HFF-Myc (cell line): ENCODE measurements at regions not wholly inside any gene's neighbourhood (a gene's known extent, or its start where the extent isn't known, plus 50 kb on each side); places are given as distances from the start of the nearest gene placed in this dataset.

Source experiments
- DNase-seq: peaks from one replicate; pipeline ENCODE4 v3.0.0-alpha.2; 2011; ENCODE audit warnings: low read depth; ENCODE audit errors: extremely low read depth
- H3K4me3 ChIP-seq: replicated peaks from 2 replicates; pipeline ENCODE4 v1.5.1; 2011; ENCODE audit warnings: low read depth, mild to moderate bottlenecking, control low read depth, low read length
- TF ChIP-seq, protein P1 (sequence below): IDR thresholded peaks from 2 replicates; pipeline ENCODE4 v1.5.1; 2012; ENCODE audit warnings: mild to moderate bottlenecking, low read depth, low read length, control low read depth; ENCODE audit errors: missing control alignments

DNA sequence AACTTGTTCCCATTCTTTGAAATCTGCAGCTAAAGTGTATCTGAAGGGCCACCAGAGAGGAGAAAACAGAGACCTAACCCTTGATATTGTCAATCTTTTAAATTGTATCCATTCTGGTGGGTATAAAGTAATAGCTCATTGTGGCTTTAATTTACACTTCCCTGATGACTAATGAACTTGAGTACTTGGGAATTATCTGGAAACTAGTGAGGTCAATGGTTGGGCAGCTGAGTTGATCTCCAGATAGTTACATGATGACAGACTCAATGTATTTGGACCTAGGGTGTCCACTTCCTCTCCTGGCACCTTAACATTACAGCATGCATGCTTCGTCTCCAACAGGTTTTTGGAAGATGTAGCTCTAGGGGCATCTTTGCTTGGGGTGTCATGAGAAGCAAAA lies 195.2 kb downstream of the PDCD6IP start:
- TF ChIP-seq, protein P1, sequence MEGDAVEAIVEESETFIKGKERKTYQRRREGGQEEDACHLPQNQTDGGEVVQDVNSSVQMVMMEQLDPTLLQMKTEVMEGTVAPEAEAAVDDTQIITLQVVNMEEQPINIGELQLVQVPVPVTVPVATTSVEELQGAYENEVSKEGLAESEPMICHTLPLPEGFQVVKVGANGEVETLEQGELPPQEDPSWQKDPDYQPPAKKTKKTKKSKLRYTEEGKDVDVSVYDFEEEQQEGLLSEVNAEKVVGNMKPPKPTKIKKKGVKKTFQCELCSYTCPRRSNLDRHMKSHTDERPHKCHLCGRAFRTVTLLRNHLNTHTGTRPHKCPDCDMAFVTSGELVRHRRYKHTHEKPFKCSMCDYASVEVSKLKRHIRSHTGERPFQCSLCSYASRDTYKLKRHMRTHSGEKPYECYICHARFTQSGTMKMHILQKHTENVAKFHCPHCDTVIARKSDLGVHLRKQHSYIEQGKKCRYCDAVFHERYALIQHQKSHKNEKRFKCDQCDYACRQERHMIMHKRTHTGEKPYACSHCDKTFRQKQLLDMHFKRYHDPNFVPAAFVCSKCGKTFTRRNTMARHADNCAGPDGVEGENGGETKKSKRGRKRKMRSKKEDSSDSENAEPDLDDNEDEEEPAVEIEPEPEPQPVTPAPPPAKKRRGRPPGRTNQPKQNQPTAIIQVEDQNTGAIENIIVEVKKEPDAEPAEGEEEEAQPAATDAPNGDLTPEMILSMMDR, result no peak
- DNase-seq, result no peak
- H3K4me3 ChIP-seq, result no peak overlapping the region

DNA sequence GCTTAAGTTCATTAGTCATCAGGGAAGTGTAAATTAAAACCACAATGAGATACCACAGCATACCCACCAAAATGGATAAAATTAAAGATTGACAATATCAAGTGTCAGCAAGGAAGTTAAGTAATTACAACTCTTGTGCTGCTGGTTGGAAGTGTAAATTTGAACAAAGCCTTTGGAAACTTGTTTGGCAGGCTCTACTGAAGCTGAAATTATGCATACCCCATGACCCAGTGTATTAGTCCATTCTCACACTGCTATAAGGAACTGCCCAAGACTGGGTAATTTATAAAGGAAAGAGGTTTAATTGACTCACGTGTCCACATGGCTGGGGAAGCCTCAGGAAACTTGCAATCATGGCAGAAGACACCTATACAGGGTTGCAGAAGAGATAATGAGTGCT lies 196.1 kb downstream of the PDCD6IP start:
- DNase-seq, result no peak
- H3K4me3 ChIP-seq, result no peak overlapping the region
- TF ChIP-seq, protein P1, result no peak

DNA sequence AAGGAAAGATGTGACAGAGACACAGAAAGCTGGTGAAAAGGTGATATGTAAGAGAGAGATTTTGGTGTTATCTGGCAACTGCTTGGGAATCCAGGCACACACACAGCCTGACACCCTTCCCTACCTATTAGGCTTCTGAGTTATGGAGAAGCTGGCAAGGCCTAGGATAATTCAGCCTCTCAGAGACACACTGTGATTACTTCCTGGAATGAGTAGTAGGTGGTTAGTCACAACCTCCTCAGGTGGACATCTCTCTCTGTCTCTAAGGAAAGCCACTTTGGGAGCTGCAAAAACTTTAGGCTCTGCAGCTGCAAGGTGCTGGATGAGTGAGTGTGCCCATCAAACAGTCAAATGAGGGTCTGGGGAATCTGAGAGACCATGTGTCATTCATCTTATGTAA lies 201.9 kb downstream of the PDCD6IP start:
- TF ChIP-seq, protein P1, result no peak
- DNase-seq, result no peak
- no peak overlapping the region for H3K4me3 ChIP-seq

DNA sequence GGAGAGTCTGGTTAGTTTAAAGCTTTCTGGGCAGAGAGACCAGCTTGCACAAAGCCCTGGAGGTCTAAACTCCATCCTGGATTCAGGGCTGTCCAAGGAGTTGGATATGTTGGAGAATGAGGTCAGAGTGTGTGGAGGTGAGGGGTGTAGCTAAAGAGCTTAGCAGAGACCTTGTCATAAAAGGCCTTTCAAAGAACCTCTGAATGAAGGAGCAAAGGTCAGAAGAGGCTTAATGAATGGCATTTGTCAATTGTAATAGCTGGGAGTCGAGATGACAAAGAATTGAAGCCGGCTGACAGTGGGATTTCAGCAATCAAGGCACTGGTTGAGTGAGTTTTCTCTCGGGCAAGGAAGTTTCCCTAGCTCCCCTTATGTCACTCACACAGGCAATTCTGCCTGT lies 202.6 kb downstream of the PDCD6IP start:
- no peak for DNase-seq
- no peak overlapping the region for H3K4me3 ChIP-seq
- TF ChIP-seq, protein P1, result no peak

DNA sequence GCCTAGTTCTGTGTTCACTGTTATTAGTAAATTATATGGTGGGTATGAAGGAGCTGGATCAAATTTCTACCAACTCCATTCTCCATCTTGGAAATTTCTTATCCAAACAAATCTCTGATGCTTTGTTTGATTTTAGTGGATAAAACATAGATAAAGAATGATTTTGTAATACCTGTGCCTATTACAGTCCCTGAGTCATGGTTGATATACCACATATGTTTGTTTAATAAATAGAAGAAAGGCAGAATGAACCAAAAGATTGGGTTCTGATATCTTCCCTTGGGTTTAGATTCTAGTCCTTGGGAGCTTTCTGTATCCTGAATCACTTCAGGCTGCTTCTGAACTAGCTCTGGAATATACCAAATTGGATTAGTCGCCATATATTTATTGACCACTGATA lies 203.6 kb downstream of the PDCD6IP start:
- H3K4me3 ChIP-seq, result no peak overlapping the region
- no peak for DNase-seq
- TF ChIP-seq, protein P1, result no peak

DNA sequence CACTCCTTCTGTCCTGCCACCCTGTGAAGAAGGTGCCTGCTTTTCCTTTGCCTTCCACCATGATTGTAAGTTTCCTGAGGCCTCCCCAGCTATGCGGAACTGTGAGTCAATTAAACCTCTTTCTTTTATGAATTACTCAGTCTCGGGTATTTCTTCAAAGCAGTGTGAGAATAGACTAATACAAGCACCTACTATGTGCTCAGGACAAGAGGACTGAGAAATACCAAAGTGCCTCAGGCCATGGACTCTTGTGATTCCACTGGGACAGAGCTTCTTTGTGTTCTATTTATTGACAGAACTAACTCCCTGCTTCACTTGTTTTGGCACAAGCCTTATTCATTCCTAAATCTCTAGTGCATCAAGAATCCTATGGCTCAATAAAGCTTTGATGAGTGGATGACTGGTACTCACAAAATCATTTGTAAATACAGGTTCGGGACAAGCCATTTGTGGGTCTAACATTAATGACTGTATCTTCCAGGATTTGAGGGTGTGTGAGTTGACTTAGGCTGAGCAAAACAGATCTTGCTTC lies 204.2 kb downstream of the PDCD6IP start:
- TF ChIP-seq, protein P1, result no peak
- DNase-seq, result no peak
- H3K4me3 ChIP-seq, result no peak overlapping the region

DNA sequence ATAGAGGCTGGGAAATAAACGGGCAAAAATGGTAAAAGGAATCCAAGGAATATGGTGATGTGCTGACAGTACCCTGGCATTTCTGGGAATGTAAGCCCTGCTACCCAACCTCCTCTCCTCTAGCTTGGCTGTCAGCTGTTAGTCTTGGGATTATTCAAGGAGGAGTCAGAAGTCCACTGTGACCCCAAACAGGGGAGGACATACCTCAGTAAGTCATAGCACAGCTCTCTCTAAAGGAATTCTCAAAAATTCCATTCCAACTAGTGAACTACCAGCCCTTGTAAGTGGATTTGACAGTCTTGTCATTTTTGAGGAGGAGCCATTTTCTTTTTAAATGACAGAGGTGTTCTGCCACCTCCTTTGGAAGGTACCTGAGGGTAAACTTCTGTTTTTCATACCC lies 207.5 kb downstream of the PDCD6IP start:
- no peak overlapping the region for H3K4me3 ChIP-seq
- no peak for DNase-seq
- TF ChIP-seq, protein P1, result no peak
